Central memory CD8-positive, alpha-beta T cell (primary cell): ENCODE measurements at regions not wholly inside any gene's neighbourhood (a gene's known extent, or its start where the extent isn't known, plus 50 kb on each side); places are given as distances from the start of the nearest gene placed in this dataset.

ENCODE experiments used
- ATAC-seq: fragments of 150-1000 bp; cut with Tn5 transposase; replicated peaks from 2 replicates; pipeline ENCODE4 v1.10.0; 2022; ENCODE audit warnings: mild to moderate bottlenecking, moderate FRiP score, moderate number of reproducible peaks; ENCODE audit not compliant: poor library complexity, severe bottlenecking; ENCODE audit errors: extremely low read depth
- DNase-seq, 2 donors: peaks; one replicate each; pipeline ENCODE4 v3.0.0; 2021; ENCODE audit warnings: low spot score in 2 of 2
- H3K27ac Mint-ChIP-seq: one replicate; pipeline ENCODE4 v1.8.0; 2022; ENCODE audit warnings: low read depth, mild to moderate bottlenecking, moderate library complexity, mixed read lengths
- H3K27me3 Mint-ChIP-seq: one replicate; pipeline ENCODE4 v1.8.0; 2022; ENCODE audit warnings: mixed read lengths
- H3K36me3 Mint-ChIP-seq: one replicate; pipeline ENCODE4 v1.8.0; 2022; ENCODE audit warnings: mild to moderate bottlenecking, moderate library complexity, mixed read lengths; ENCODE audit not compliant: insufficient read depth
- H3K4me1 Mint-ChIP-seq: one replicate; pipeline ENCODE4 v1.8.0; 2022; ENCODE audit warnings: mixed read lengths
- H3K4me3 Mint-ChIP-seq: one replicate; pipeline ENCODE4 v1.8.0; 2022; ENCODE audit warnings: mild to moderate bottlenecking, moderate library complexity, mixed read lengths
- H3K9me3 Mint-ChIP-seq: one replicate; pipeline ENCODE4 v1.8.0; 2022; ENCODE audit warnings: mixed read lengths

- ATAC-seq = no peak
- Mint-ChIP-seq H3K27ac (no peak overlapping the region), H3K27me3 (no peaks in the 10 kb centered on the region), H3K36me3 (peaks cover 1% of the 10 kb centered on the region), H3K4me3 (no peak overlapping the region), H3K9me3 (no peaks in the 10 kb centered on the region), H3K4me1 (peaks cover 31% of the 10 kb centered on the region)
- DNase-seq = no peak
Measured at GRCh38 chr1:212232090-212232489, 53.1 kb upstream of the PPP2R5A start.

GRCh38 chr1:212233321-212233720 is 51.9 kb upstream of the PPP2R5A start:
- Mint-ChIP-seq H3K9me3 (no peaks in the 10 kb centered on the region), H3K4me3 (no peak overlapping the region), H3K4me1 (peaks cover 31% of the 10 kb centered on the region), H3K36me3 (peaks cover 1% of the 10 kb centered on the region), H3K27ac (peak overlapping the region; percentile 14), H3K27me3 (no peaks in the 10 kb centered on the region)
- no peak for DNase-seq
- no peak for ATAC-seq

- H3K9me3 Mint-ChIP-seq = no peaks in the 10 kb centered on the region
- H3K27me3 Mint-ChIP-seq = no peaks in the 10 kb centered on the region
- ATAC-seq (no peak), DNase-seq (no peak)
- H3K36me3 Mint-ChIP-seq = peaks cover 1% of the 10 kb centered on the region
- H3K4me1 Mint-ChIP-seq = peaks cover 29% of the 10 kb centered on the region
- no peak overlapping the region for H3K27ac Mint-ChIP-seq
- H3K4me3 Mint-ChIP-seq = no peak overlapping the region
Measured at GRCh38 chr1:212234431-212235395, 50.5 kb upstream of the PPP2R5A start.
